ENCODE measurements at regions not wholly inside any gene's neighbourhood (a gene's known extent, or its start where the extent isn't known, plus 50 kb on each side); places are given as distances from the start of the nearest gene placed in this dataset.

DNA sequence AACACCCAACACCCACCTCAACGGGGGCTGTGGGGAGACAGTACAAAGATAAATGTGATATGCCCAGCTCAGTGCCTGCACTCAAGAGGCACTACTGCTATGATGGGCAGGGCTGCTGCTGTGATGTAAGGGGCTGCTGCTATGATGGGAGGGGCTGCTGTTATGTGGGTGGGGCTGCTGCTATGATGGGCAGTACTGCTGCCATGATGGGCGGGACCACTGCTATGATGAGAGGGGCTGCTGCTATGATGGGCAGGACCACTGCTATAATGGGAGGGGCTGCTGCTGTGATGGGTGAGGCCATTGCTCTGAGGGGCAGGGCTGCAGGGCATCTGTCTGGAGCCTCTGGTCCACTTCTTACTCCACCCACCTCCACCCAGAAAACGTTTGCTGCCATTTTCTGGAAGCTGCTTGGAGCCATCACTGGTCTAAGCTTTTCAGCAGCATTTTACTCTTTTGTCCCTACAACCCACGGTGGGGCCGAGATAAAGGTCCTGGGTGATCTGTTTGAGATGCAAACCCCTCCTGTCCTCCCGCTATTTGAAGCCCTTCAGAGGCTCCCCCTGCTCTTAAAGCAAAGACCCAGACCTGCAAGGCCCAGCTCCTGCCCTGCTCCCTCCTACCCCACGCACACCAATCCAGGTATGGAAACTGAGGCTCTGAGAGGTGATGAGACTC lies 656.9 kb downstream of the PTPRU start:
- no peak for DNase-seq (ENCODE audit: low spot score)
- Histone ChIP-seq H2AFZ (replicated peaks) (no peak overlapping the region), H3K79me2 (ENCODE audit: low read depth) (no peaks in the 10 kb centered on the region), H3K9me3 (ENCODE audit: low read depth) (no peaks in the 10 kb centered on the region), H3K27me3 (no peaks in the 10 kb centered on the region), H3K9ac (no peak overlapping the region), H3F3A (ENCODE audit: low read depth) (no peaks in the 10 kb centered on the region), H3K4me2 (no peak overlapping the region), H3K27ac (no peak overlapping the region), H3K36me3 (no peaks in the 10 kb centered on the region), H3K4me1 (no peaks in the 10 kb centered on the region), H3K4me3 (no peak overlapping the region), H4K20me1 (ENCODE audit: low read depth) (no peaks in the 10 kb centered on the region)
- Mint-ChIP-seq H3K27ac (no peak overlapping the region), H3K4me1 (peaks cover 9% of the 10 kb centered on the region), H3K36me3 (no peaks in the 10 kb centered on the region), H3K9me3 (no peaks in the 10 kb centered on the region), H3K27me3 (ENCODE audit: insufficient read depth, low read depth) (peaks cover 5% of the 10 kb centered on the region), H3K4me3 (no peak overlapping the region)
- TF ChIP-seq CTCF (IDR thresholded peaks at IDR 0.05) (no peak), EZH2 (IDR thresholded peaks at IDR 0.05) (no peak), EZH2phosphoT487 (IDR thresholded peaks at IDR 0.05) (no peak)

DNA sequence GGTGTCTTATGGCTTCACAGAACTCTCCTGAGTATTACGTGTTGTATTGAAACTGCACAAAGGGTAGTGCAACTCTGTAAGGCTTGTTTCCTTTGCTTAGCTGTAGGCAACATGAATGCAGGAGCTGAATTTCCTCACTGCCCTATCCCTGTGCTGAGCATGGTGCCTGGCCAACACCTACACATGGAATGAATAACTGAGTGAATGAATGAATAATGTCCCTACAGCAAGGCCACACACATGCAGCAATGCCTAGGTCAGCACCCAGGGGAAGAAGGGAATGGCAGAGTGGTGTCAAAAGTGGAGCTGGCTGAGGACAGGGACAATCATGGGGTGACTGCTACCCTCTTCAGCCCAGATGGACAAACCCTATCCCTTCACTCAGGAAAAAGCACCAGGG lies 655.9 kb downstream of the PTPRU start:
- Histone ChIP-seq H3K27me3 (no peaks in the 10 kb centered on the region), H3K4me3 (no peak overlapping the region), H3K36me3 (no peaks in the 10 kb centered on the region), H3K79me2 (ENCODE audit: low read depth) (no peaks in the 10 kb centered on the region), H3F3A (ENCODE audit: low read depth) (no peaks in the 10 kb centered on the region), H3K4me1 (no peaks in the 10 kb centered on the region), H3K9me3 (ENCODE audit: low read depth) (no peaks in the 10 kb centered on the region), H4K20me1 (ENCODE audit: low read depth) (no peaks in the 10 kb centered on the region), H3K9ac (no peak overlapping the region), H3K27ac (no peak overlapping the region), H3K4me2 (no peak overlapping the region), H2AFZ (replicated peaks) (no peak overlapping the region)
- no peak for DNase-seq (ENCODE audit: low spot score)
- H3K27me3 Mint-ChIP-seq (ENCODE audit: insufficient read depth, low read depth) = peaks cover 8% of the 10 kb centered on the region
- no peak overlapping the region for H3K4me3 Mint-ChIP-seq
- H3K27ac Mint-ChIP-seq = no peak overlapping the region
- H3K36me3 Mint-ChIP-seq = no peaks in the 10 kb centered on the region
- peaks cover 7% of the 10 kb centered on the region for H3K4me1 Mint-ChIP-seq
- TF ChIP-seq EZH2 (IDR thresholded peaks at IDR 0.05) (no peak), EZH2phosphoT487 (IDR thresholded peaks at IDR 0.05) (no peak), CTCF (IDR thresholded peaks at IDR 0.05) (no peak)
- H3K9me3 Mint-ChIP-seq = no peaks in the 10 kb centered on the region

DNA sequence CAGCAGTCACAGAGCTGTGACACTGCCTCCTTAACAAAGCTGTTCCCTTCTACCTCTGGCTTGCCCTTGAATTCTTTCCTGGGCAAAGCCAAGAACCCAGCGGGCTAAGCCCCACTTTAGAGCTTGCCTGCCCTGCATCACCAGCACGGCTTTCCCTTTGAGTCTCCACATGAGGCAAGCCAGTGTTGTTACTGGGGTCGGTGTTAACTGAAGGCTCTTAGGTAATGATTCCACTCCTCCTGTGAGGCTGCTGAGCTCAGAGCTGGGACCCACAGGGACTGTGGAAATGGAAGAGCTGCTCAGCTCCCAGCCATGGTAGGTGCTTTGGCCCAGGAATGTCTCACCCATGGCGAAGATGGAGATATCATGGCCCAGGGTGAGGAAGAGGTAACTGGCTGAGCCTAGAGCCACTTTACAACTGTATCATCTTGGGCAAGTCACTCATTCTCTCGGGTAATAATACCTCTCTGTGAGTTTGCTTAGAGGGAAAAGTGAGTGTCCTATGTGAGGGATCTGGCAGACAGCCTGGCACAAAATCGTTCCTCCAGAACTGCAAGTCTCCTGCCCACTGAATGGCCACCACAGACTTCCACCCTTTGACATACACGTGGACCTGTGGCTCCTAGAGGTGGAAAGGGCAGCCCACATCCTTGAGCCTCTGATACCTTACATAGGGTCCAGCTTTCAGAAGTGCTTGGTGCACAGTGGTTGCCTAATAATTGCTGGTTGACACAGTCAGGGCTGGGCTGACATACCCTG lies 654.1 kb downstream of the PTPRU start:
- Histone ChIP-seq H3K4me3 (no peak overlapping the region), H3K27ac (no peak overlapping the region), H3K4me2 (no peak overlapping the region), H3K27me3 (no peaks in the 10 kb centered on the region), H3K9ac (no peak overlapping the region), H3K79me2 (ENCODE audit: low read depth) (no peaks in the 10 kb centered on the region), H2AFZ (replicated peaks) (no peak overlapping the region), H3F3A (ENCODE audit: low read depth) (no peaks in the 10 kb centered on the region), H3K4me1 (no peaks in the 10 kb centered on the region), H3K9me3 (ENCODE audit: low read depth) (no peaks in the 10 kb centered on the region), H4K20me1 (ENCODE audit: low read depth) (no peaks in the 10 kb centered on the region), H3K36me3 (no peaks in the 10 kb centered on the region)
- Mint-ChIP-seq H3K27me3 (ENCODE audit: insufficient read depth, low read depth) (peaks cover 4% of the 10 kb centered on the region), H3K27ac (peak overlapping the region; percentile 2), H3K36me3 (no peaks in the 10 kb centered on the region), H3K4me1 (peaks cover 5% of the 10 kb centered on the region), H3K9me3 (no peaks in the 10 kb centered on the region), H3K4me3 (no peak overlapping the region)
- no peak for DNase-seq (ENCODE audit: low spot score)
- TF ChIP-seq EZH2phosphoT487 (IDR thresholded peaks at IDR 0.05) (no peak), EZH2 (IDR thresholded peaks at IDR 0.05) (no peak), CTCF (IDR thresholded peaks at IDR 0.05) (no peak)

Measured in neural progenitor cell (in vitro differentiated cells).